ENCODE measurements at regions not wholly inside any gene's neighbourhood (a gene's known extent, or its start where the extent isn't known, plus 50 kb on each side); places are given as distances from the start of the nearest gene placed in this dataset.

GRCh38 chr10:55287346-55287745 is 486.3 kb upstream of the PCDH15 start:
- H3K9me3 ChIP-seq (ENCODE audit: insufficient read depth, low read length, severe bottlenecking): no peaks in the 10 kb centered on the region
- no peak overlapping the region for H3K4me3 ChIP-seq (ENCODE audit: low read depth in 1 of 2, low read length in 2 of 2)
- no peaks in the 10 kb centered on the region for H3K79me2 ChIP-seq (ENCODE audit: insufficient read depth, low read length)
- H3K4me1 ChIP-seq (ENCODE audit: insufficient read depth, low read length): no peaks in the 10 kb centered on the region
- H3K36me3 ChIP-seq (ENCODE audit: insufficient read depth, low read length): no peaks in the 10 kb centered on the region
- H3K4me2 ChIP-seq (ENCODE audit: insufficient read depth, low read length): no peak overlapping the region
- H3K27me3 ChIP-seq (ENCODE audit: insufficient read depth, low read length, poor library complexity): no peaks in the 10 kb centered on the region
- no peak overlapping the region for H3K27ac ChIP-seq (ENCODE audit: low read length)
- H4K20me1 ChIP-seq (ENCODE audit: insufficient read depth, low read length): no peaks in the 10 kb centered on the region
- TF ChIP-seq EZH2 (IDR thresholded peaks at IDR 0.05; ENCODE audit: borderline replicate concordance, low read depth, low read length, severe bottlenecking): no peak
- TF ChIP-seq, protein P1, sequence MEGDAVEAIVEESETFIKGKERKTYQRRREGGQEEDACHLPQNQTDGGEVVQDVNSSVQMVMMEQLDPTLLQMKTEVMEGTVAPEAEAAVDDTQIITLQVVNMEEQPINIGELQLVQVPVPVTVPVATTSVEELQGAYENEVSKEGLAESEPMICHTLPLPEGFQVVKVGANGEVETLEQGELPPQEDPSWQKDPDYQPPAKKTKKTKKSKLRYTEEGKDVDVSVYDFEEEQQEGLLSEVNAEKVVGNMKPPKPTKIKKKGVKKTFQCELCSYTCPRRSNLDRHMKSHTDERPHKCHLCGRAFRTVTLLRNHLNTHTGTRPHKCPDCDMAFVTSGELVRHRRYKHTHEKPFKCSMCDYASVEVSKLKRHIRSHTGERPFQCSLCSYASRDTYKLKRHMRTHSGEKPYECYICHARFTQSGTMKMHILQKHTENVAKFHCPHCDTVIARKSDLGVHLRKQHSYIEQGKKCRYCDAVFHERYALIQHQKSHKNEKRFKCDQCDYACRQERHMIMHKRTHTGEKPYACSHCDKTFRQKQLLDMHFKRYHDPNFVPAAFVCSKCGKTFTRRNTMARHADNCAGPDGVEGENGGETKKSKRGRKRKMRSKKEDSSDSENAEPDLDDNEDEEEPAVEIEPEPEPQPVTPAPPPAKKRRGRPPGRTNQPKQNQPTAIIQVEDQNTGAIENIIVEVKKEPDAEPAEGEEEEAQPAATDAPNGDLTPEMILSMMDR (IDR thresholded peaks at IDR 0.05; ENCODE audit: borderline replicate concordance, extremely low read depth, low read length, poor library complexity, severe bottlenecking): no peak
- ATAC-seq (ENCODE audit: insufficient read depth, low read depth): no peak
- no peak for DNase-seq
- H2AFZ ChIP-seq (ENCODE audit: low read depth, low read length): no peak overlapping the region
- H3K9ac ChIP-seq (ENCODE audit: low read depth, low read length): no peak overlapping the region

DNA sequence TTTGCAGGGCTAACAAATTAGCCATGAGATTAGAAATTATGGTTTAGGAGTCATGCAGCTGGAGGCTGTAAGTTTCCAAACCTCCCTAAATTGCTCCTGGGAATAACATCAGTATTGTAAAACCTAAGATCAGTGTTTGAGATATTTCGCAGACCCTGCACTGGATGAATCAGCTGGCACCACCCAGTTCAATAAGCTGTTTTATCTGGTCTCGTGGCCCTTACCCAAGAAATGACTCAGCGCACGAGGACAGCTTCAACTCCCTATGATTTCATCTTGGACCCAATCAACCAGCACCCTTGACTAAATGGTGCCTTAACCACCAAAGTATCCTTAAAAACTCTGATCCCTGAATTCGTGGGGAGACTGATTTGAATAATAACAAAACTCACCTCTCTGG is 482.0 kb upstream of the PCDH15 start:
- Histone ChIP-seq H3K4me1 (ENCODE audit: insufficient read depth, low read length) (no peaks in the 10 kb centered on the region), H2AFZ (ENCODE audit: low read depth, low read length) (no peak overlapping the region), H3K4me3 (ENCODE audit: low read depth in 1 of 2, low read length in 2 of 2) (no peak overlapping the region), H3K36me3 (ENCODE audit: insufficient read depth, low read length) (no peaks in the 10 kb centered on the region), H3K79me2 (ENCODE audit: insufficient read depth, low read length) (no peaks in the 10 kb centered on the region), H3K27ac (ENCODE audit: low read length) (no peak overlapping the region), H3K27me3 (ENCODE audit: insufficient read depth, low read length, poor library complexity) (no peaks in the 10 kb centered on the region), H3K4me2 (ENCODE audit: insufficient read depth, low read length) (no peak overlapping the region), H4K20me1 (ENCODE audit: insufficient read depth, low read length) (no peaks in the 10 kb centered on the region), H3K9me3 (ENCODE audit: insufficient read depth, low read length, severe bottlenecking) (no peaks in the 10 kb centered on the region), H3K9ac (ENCODE audit: low read depth, low read length) (no peak overlapping the region)
- TF ChIP-seq EZH2 (IDR thresholded peaks at IDR 0.05; ENCODE audit: borderline replicate concordance, low read depth, low read length, severe bottlenecking): no peak
- TF ChIP-seq, protein P1 (IDR thresholded peaks at IDR 0.05; ENCODE audit: borderline replicate concordance, extremely low read depth, low read length, poor library complexity, severe bottlenecking): no peak
- ATAC-seq (ENCODE audit: insufficient read depth, low read depth): no peak
- DNase-seq: no peak

GRCh38 chr10:55280696-55281095 is 479.7 kb upstream of the PCDH15 start:
- Histone ChIP-seq H4K20me1 (ENCODE audit: insufficient read depth, low read length) (no peaks in the 10 kb centered on the region), H3K9me3 (ENCODE audit: insufficient read depth, low read length, severe bottlenecking) (no peaks in the 10 kb centered on the region), H3K4me2 (ENCODE audit: insufficient read depth, low read length) (no peak overlapping the region), H3K27ac (ENCODE audit: low read length) (no peak overlapping the region), H3K4me1 (ENCODE audit: insufficient read depth, low read length) (no peaks in the 10 kb centered on the region), H3K79me2 (ENCODE audit: insufficient read depth, low read length) (no peaks in the 10 kb centered on the region), H3K36me3 (ENCODE audit: insufficient read depth, low read length) (no peaks in the 10 kb centered on the region), H3K9ac (ENCODE audit: low read depth, low read length) (no peak overlapping the region), H2AFZ (ENCODE audit: low read depth, low read length) (no peak overlapping the region), H3K4me3 (ENCODE audit: low read depth in 1 of 2, low read length in 2 of 2) (no peak overlapping the region), H3K27me3 (ENCODE audit: insufficient read depth, low read length, poor library complexity) (no peaks in the 10 kb centered on the region)
- DNase-seq (no peak), ATAC-seq (ENCODE audit: insufficient read depth, low read depth) (no peak)
- no peak for TF ChIP-seq EZH2 (IDR thresholded peaks at IDR 0.05; ENCODE audit: borderline replicate concordance, low read depth, low read length, severe bottlenecking)
- TF ChIP-seq, protein P1 (IDR thresholded peaks at IDR 0.05; ENCODE audit: borderline replicate concordance, extremely low read depth, low read length, poor library complexity, severe bottlenecking): no peak

DNA sequence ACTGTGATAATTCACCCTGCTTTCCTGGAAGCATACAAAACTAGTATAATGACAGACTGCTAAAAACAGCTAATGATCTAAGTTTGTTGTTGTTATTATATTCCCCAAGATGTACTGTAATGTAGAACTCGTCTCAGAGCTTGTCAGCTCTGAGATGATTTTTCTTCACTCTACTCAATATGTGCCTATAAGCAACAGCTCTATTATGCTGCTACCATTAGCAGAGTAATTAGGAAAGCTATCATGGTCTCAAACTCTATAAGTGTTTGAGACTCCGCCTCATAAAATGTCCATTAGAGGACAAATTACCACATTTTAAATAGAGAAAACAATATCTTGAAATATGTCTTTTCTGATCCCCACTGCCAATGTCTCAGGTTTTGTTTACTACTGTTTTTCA is 476.5 kb upstream of the PCDH15 start:
- Histone ChIP-seq H3K36me3 (ENCODE audit: insufficient read depth, low read length) (no peaks in the 10 kb centered on the region), H3K4me2 (ENCODE audit: insufficient read depth, low read length) (no peak overlapping the region), H2AFZ (ENCODE audit: low read depth, low read length) (no peak overlapping the region), H3K4me1 (ENCODE audit: insufficient read depth, low read length) (no peaks in the 10 kb centered on the region), H3K9me3 (ENCODE audit: insufficient read depth, low read length, severe bottlenecking) (no peaks in the 10 kb centered on the region), H3K9ac (ENCODE audit: low read depth, low read length) (no peak overlapping the region), H3K27me3 (ENCODE audit: insufficient read depth, low read length, poor library complexity) (no peaks in the 10 kb centered on the region), H4K20me1 (ENCODE audit: insufficient read depth, low read length) (no peaks in the 10 kb centered on the region), H3K27ac (ENCODE audit: low read length) (no peak overlapping the region), H3K79me2 (ENCODE audit: insufficient read depth, low read length) (no peaks in the 10 kb centered on the region), H3K4me3 (ENCODE audit: low read depth in 1 of 2, low read length in 2 of 2) (no peak overlapping the region)
- DNase-seq (no peak), ATAC-seq (ENCODE audit: insufficient read depth, low read depth) (no peak)
- TF ChIP-seq, protein P1 (IDR thresholded peaks at IDR 0.05; ENCODE audit: borderline replicate concordance, extremely low read depth, low read length, poor library complexity, severe bottlenecking): no peak
- TF ChIP-seq EZH2 (IDR thresholded peaks at IDR 0.05; ENCODE audit: borderline replicate concordance, low read depth, low read length, severe bottlenecking): no peak

Data from DND-41 (cell line).